Transverse colon (tissue), 4 donors: ENCODE measurements at regions not wholly inside any gene's neighbourhood (a gene's known extent, or its start where the extent isn't known, plus 50 kb on each side); places are given as distances from the start of the nearest gene placed in this dataset.

ENCODE experiments used
- DNase-seq: peaks from one replicate; pipeline ENCODE4 v3.0.0-alpha.2; 2019
- H3K27ac ChIP-seq, 4 donors: fragments of 200-600 bp; sonication (generic); 2 replicates each; pipeline ENCODE4 v1.5.1; 2016 to 2018; ENCODE audit warnings: inconsistent platforms in 4 of 4
- H3K27me3 ChIP-seq: fragments of 200-600 bp; sonication (generic); 2 replicates; pipeline ENCODE4 v1.5.1; 2017; ENCODE audit warnings: inconsistent platforms
- H3K36me3 ChIP-seq, 4 donors: fragments of 200-600 bp; sonication (generic); 2 replicates each; pipeline ENCODE4 v1.5.1; 2017 to 2019; ENCODE audit warnings: inconsistent platforms in 4 of 4
- H3K4me1 ChIP-seq, 4 donors: fragments of 200-600 bp; sonication (generic); 2 replicates each; pipeline ENCODE4 v1.5.1; 2017 to 2020; ENCODE audit warnings: inconsistent platforms in 4 of 4
- H3K4me3 ChIP-seq, 4 donors: fragments of 200-600 bp; sonication (generic); 1 replicate in 1 of 4; 2 replicates in 3 of 4; pipeline versions ENCODE4 v1.5.1 to v1.6.1; 2017 to 2019; ENCODE audit warnings: inconsistent platforms in 4 of 4
- H3K9me3 ChIP-seq, 2 donors: fragments of 200-600 bp; sonication (generic); 2 replicates each; pipeline ENCODE4 v1.5.1; 2017 to 2019; ENCODE audit warnings: inconsistent platforms in 2 of 2
- EP300 ChIP-seq: sonication (generic); formaldehyde crosslinking; IDR thresholded peaks from one replicate; pipeline ENCODE4 v1.6.1; 2017; ENCODE audit warnings: antibody characterized with exemption, low read depth
- POLR2A ChIP-seq: fragments of 450-650 bp; IDR thresholded peaks from one replicate; pipeline ENCODE4 v1.6.1; 2016; ENCODE audit warnings: antibody characterized with exemption, mild to moderate bottlenecking, moderate library complexity
- POLR2AphosphoS5 ChIP-seq, 3 donors: sonication (generic); formaldehyde crosslinking; IDR thresholded peaks; one replicate each; pipeline ENCODE4 v1.6.1; 2016; ENCODE audit warnings: antibody characterized with exemption in 3 of 3
- WGBS, 2 donors: methylation state at CpG; one replicate each; pipeline ENCODE4 v1.1.5; 2018; ENCODE audit warnings: low coverage in 1 of 2; 5-methylcytosine and 5-hydroxymethylcytosine counted together
- in situ Hi-C, 4 donors: fragments of 200-750 bp; cut with MboI; loops; one replicate each; pipeline versions ENCODE4 v1.15.0 to v1.15.1; 2017; ENCODE audit warnings: low sequenced_read_pairs in 3 of 4, low pct_ligation_motif_present in 1 of 4, low pct_unique_long_range_greater_than_20kb in 1 of 4
- intact Hi-C: fragments of 100-400 bp; cut with DNase I; formaldehyde crosslinking; loops from one replicate; pipeline ENCODE4 v1.15.1; 2023; ENCODE audit warnings: low total_unique reads
- TF ChIP-seq, protein P1 (sequence below), 5 experiments: fragments of 200-600 bp in 3 of 5; fragments of 450-650 bp in 2 of 5; sonication (generic) in 3 of 5; IDR thresholded peaks; 1 replicate in 2 of 5; 2 replicates in 3 of 5; pipeline ENCODE4 v1.5.1; 2016 to 2017; ENCODE audit warnings: antibody characterized with exemption in 5 of 5, inconsistent platforms in 3 of 5, mild to moderate bottlenecking in 2 of 5, moderate library complexity in 1 of 5

DNA sequence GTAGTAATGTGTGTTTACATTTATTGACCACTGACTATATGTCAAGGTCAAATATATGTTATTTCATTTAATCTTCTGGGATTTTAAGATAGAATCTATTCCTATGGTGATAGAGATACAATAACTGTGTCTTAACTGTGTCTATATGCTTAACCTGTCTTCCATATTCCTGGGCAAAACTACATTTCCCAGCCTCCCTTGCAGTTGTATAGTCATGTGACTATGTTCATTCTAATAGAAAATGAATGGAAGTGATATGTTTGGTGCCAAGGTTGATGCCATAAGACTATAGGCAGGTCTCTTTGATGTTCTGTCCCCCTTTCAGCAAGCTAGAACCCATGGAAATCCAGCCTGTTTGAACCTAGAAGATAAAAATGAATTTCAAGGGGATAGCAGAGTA is 258.8 kb upstream of the PDZRN3 start:
- in situ Hi-C loops (no loop called here), intact Hi-C loops (no loop called here)
- H3K4me1 ChIP-seq, result no peaks in the 10 kb centered on the region
- no peak overlapping the region for H3K27ac ChIP-seq
- no peaks in the 10 kb centered on the region for H3K27me3 ChIP-seq
- no peak overlapping the region for H3K4me3 ChIP-seq
- H3K36me3 ChIP-seq, result no peaks in the 10 kb centered on the region
- H3K9me3 ChIP-seq, result no peaks in the 10 kb centered on the region
- DNase-seq, result no peak
- TF ChIP-seq, protein P1, sequence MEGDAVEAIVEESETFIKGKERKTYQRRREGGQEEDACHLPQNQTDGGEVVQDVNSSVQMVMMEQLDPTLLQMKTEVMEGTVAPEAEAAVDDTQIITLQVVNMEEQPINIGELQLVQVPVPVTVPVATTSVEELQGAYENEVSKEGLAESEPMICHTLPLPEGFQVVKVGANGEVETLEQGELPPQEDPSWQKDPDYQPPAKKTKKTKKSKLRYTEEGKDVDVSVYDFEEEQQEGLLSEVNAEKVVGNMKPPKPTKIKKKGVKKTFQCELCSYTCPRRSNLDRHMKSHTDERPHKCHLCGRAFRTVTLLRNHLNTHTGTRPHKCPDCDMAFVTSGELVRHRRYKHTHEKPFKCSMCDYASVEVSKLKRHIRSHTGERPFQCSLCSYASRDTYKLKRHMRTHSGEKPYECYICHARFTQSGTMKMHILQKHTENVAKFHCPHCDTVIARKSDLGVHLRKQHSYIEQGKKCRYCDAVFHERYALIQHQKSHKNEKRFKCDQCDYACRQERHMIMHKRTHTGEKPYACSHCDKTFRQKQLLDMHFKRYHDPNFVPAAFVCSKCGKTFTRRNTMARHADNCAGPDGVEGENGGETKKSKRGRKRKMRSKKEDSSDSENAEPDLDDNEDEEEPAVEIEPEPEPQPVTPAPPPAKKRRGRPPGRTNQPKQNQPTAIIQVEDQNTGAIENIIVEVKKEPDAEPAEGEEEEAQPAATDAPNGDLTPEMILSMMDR (IDR thresholded peaks at IDR 0.05), result no peak
- TF ChIP-seq POLR2AphosphoS5 (IDR thresholded peaks at IDR 0.05) (no peak), EP300 (no peak), POLR2A (no peak)

DNA sequence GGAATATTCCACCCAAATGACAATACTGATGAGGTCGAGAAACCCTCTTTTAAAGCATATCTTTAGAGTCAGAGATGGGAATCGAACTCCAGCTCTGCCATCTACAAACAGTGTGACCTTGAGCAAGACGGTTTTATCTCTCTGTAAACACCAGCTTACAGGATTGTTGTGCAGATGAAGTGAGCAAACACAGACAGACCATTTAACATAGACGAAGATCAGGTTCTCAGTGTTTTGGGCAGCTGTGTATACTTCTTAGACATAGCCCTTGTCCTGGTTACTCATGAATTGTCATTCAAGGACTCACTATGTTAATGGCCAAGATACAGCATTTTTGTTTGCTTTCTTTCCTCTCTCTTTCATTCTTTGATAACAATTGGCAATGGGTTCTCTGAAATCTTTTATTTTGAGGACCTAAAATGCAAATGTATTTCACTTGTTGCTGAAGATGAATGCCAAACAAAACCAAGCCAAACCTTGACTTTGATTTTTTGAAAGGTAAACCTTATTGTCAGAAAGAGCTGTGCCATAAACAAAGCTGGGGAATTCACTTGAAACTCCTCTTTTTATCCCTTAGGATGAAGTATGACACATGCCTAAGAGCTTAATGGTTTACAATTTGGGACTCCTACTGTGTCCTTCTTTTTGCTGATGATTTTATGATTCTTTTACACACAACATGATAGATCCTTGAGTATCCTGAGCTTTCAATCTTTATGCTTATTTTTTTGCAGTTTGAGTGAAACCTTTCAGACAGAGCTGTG is 250.0 kb upstream of the PDZRN3 start:
- no peak overlapping the region for H3K27ac ChIP-seq
- TF ChIP-seq, protein P1 (IDR thresholded peaks at IDR 0.05), result no peak
- TF ChIP-seq POLR2A (no peak), EP300 (no peak)
- 55 to 59% methylated on average over 4 of the region's 4 CpGs for WGBS, 2 donors
- intact Hi-C loops (no loop called here), in situ Hi-C loops (loop anchor here (25.0 kb wide), 1 partner anchor 762 kb away; no protein-coding TSS in a partner anchor)
- H3K4me1 ChIP-seq, result no peaks in the 10 kb centered on the region
- H3K4me3 ChIP-seq, result no peak overlapping the region
- H3K27me3 ChIP-seq, result no peaks in the 10 kb centered on the region
- DNase-seq, result no peak
- no peaks in the 10 kb centered on the region for H3K9me3 ChIP-seq
- H3K36me3 ChIP-seq, result no peaks in the 10 kb centered on the region

DNA sequence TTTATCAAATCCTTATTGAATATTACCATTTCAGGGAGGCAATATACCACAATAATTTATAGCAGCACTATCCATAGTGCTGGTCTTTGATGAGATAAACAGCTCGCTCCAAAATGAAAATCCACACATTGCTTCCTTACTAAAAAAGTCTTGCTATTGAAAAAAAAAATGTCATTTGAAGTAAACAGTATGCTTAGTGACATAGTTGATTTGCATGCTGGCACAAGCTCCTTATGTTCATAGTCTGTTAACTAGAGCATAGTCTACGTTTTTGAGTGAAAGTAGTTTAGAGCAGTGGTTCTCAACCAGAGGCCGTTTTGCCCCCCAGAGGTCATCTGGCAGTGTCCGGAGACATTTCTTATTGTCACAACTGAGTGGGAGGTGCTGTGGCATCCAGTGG is 249.4 kb upstream of the PDZRN3 start:
- DNase-seq, result no peak

DNA sequence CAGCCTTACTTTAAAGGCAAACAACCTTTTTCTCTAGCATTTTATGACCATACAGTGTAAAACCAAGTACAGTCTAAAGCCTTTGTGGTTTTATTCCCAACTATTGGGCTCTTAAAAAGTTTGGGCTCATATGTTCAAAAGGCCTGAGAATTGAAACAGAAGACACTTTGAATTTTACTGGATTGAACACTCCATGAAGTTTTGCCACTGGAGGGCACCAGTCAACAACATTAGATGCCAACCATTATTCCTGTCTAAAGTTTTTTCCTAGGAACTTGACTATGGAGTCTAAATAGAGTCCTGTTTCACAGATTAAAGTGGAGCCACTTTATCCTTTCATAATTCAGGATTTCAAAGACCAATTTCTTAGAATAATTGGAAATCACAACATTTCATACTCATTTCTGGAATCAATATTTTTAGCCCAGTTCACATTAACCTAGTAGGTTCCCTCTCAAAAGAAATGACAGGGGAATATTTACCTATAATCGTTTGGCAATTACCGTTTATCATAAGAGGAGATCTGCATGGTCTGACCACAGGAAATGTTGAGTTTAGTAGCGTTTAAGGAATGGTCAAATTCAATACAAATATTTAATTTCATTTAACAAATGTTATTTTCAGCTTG is 244.1 kb upstream of the PDZRN3 start:
- Histone ChIP-seq H3K9me3 (no peaks in the 10 kb centered on the region), H3K4me1 (no peaks in the 10 kb centered on the region), H3K4me3 (no peak overlapping the region), H3K27me3 (no peaks in the 10 kb centered on the region), H3K36me3 (no peaks in the 10 kb centered on the region), H3K27ac (no peak overlapping the region)
- intact Hi-C loops, result no loop called here
- peak; percentile 24 for DNase-seq
- TF ChIP-seq, protein P1 (IDR thresholded peaks at IDR 0.05), result peak; percentile 49 to 60 (median 51)
- TF ChIP-seq POLR2A, result no peak
- WGBS, 2 donors, result 49 to 58% methylated on average over 3 of the region's 3 CpGs
- in situ Hi-C loops, result loop anchor here (25.0 kb wide), 1 partner anchor 757 kb away; no protein-coding TSS in a partner anchor

More for the DNA sequence above, 249.4 kb upstream of the PDZRN3 start:
- WGBS, 2 donors, result 69 to 83% methylated on average over 4 of the region's 4 CpGs
- Histone ChIP-seq H3K9me3 (no peaks in the 10 kb centered on the region), H3K27me3 (no peaks in the 10 kb centered on the region), H3K36me3 (no peaks in the 10 kb centered on the region), H3K4me3 (no peak overlapping the region), H3K27ac (no peak overlapping the region), H3K4me1 (no peaks in the 10 kb centered on the region)
- intact Hi-C loops, result no loop called here
- TF ChIP-seq, protein P1 (IDR thresholded peaks at IDR 0.05), result no peak
- TF ChIP-seq POLR2AphosphoS5 (IDR thresholded peaks at IDR 0.05) (no peak), POLR2A (no peak), EP300 (no peak)
- in situ Hi-C loops, result loop anchor here (25.0 kb wide), 1 partner anchor 762 kb away; no protein-coding TSS in a partner anchor
